ENCODE measurements at regions not wholly inside any gene's neighbourhood (a gene's known extent, or its start where the extent isn't known, plus 50 kb on each side); places are given as distances from the start of the nearest gene placed in this dataset.

DNA sequence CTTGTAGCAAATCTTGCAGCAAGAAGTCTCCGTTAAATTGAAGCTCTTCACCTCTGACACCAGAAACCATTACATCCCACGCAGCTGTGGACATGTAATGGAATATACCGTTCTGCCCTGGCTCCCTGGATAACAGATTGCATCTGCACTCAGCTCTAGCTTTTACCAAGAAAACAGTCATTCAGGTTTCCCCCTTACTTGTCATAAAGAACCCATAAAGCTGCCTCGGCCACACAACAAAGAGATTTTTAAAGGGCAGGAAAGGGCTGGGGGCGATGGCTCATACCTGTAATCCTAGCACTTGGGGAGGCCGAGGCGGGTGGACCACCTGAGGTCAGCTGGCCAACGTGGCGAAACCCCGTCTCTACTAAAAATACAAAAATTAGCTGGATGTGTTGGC is 127.6 kb upstream of the RFC3 start:
- no peak overlapping the region for H3K4me3 ChIP-seq (ENCODE audit: low read length)
- no peaks in the 10 kb centered on the region for H3K27me3 ChIP-seq (ENCODE audit: control insufficient read depth, insufficient read depth, low read length)
- 45% methylated on average over 4 of the region's 10 CpGs for WGBS (ENCODE audit: insufficient coverage)
- no peaks in the 10 kb centered on the region for H3K4me1 ChIP-seq (ENCODE audit: control insufficient read depth, insufficient read depth, low read length)
- H3K36me3 ChIP-seq (ENCODE audit: control insufficient read depth, insufficient read depth, low read length), result no peaks in the 10 kb centered on the region
- DNase-seq, result peak; percentile 22
- no peaks in the 10 kb centered on the region for H3K9me3 ChIP-seq (replicated peaks; ENCODE audit: control insufficient read depth, low read depth, low read length)
- H3K27ac ChIP-seq (ENCODE audit: low read length), result no peak overlapping the region

DNA sequence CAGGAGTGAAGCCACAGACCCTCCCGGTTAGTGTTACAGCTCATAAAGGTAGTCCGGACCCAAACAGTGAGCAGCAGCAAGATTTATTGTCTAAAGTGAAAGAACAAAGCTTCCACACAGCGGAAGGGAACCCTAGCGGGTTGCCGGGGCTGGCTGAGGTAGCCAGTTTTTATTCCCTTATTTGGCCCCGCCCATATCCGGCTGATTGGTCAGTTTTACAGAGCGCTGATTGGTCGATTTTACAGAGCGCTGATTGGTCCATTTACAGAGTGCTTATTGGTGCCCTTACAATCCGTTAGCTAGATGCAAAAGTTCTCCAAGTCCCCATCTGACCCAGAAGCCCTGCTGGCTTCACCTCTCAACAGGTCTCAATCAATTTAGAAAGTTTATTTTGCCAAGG is 126.0 kb upstream of the RFC3 start:
- no peak for DNase-seq
- Histone ChIP-seq H3K9me3 (replicated peaks; ENCODE audit: control insufficient read depth, low read depth, low read length) (no peaks in the 10 kb centered on the region), H3K4me3 (ENCODE audit: low read length) (no peak overlapping the region), H3K27me3 (ENCODE audit: control insufficient read depth, insufficient read depth, low read length) (no peaks in the 10 kb centered on the region), H3K27ac (ENCODE audit: low read length) (no peak overlapping the region), H3K4me1 (ENCODE audit: control insufficient read depth, insufficient read depth, low read length) (no peaks in the 10 kb centered on the region), H3K36me3 (ENCODE audit: control insufficient read depth, insufficient read depth, low read length) (no peaks in the 10 kb centered on the region)
- WGBS (ENCODE audit: insufficient coverage), result 92% methylated on average over 11 of the region's 11 CpGs

DNA sequence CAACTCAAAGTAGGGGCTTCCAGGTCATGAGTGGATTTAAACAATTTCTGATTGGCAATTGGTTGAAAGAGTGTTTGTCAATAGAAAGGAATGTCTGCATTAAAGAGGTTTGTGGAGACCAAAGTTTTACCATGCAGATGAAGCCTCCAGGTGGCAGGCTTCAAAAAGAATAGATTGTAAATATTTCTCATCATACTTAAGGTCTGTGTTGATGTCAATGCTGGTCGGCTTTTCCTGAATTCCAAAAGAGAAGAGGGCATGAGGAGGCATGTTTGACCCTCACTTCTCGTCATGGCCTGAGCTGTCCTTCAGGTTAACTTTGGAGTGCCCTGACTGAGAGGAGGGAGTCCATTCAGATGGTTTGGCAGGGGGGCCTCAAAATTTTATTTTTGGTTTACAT is 125.4 kb upstream of the RFC3 start:
- Histone ChIP-seq H3K4me3 (ENCODE audit: low read length) (no peak overlapping the region), H3K9me3 (replicated peaks; ENCODE audit: control insufficient read depth, low read depth, low read length) (no peaks in the 10 kb centered on the region), H3K27me3 (ENCODE audit: control insufficient read depth, insufficient read depth, low read length) (no peaks in the 10 kb centered on the region), H3K27ac (ENCODE audit: low read length) (no peak overlapping the region), H3K36me3 (ENCODE audit: control insufficient read depth, insufficient read depth, low read length) (no peaks in the 10 kb centered on the region), H3K4me1 (ENCODE audit: control insufficient read depth, insufficient read depth, low read length) (no peaks in the 10 kb centered on the region)
- 80% methylated on average over 1 of the region's 2 CpGs for WGBS (ENCODE audit: insufficient coverage)
- no peak for DNase-seq

DNA sequence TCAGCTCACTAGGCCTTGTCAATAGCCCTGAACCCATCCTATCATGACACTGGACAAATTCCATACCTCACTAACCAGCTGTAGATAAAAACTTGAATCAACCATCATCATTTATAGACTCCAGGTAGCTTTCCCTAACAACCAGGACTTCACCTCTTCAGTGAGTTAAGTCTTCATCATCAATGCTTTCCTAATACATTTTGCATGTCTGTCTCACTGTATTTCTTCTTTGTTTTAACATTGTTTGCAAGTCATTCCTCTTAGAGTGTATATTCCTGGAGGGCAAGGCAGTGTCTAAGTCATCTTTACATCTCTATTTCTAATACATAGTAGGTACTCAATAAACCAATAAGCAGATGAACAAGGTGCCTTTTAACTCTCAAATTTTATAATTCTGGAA is 123.4 kb upstream of the RFC3 start:
- DNase-seq, result no peak
- Histone ChIP-seq H3K27me3 (ENCODE audit: control insufficient read depth, insufficient read depth, low read length) (no peaks in the 10 kb centered on the region), H3K27ac (ENCODE audit: low read length) (no peak overlapping the region)

DNA sequence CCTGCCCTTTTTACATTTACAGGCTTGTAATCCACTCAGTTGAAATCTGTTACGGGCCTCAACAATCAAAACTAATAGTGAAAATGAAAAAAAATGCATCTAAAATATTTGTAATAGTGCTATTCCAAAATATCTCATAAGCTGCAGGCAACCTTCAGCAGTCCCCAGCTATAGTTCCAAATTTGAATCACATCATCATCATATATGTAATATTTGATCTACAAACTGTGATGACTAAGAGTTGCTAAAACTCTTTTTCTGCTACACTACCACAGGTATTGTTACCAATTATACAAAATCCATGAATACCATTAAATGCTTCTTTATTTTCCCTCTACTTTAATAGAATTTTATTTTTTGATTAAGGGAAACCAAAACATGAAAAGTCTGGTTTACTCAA is 121.4 kb upstream of the RFC3 start:
- DNase-seq, result no peak
- H3K4me3 ChIP-seq (ENCODE audit: low read length), result no peak overlapping the region
- H3K4me1 ChIP-seq (ENCODE audit: control insufficient read depth, insufficient read depth, low read length), result no peaks in the 10 kb centered on the region
- no CpG with 5 or more reads among the region's 1 CpG for whole genome bisulfite sequencing (ENCODE audit: insufficient coverage)
- no peaks in the 10 kb centered on the region for H3K27me3 ChIP-seq (ENCODE audit: control insufficient read depth, insufficient read depth, low read length)
- no peak overlapping the region for H3K27ac ChIP-seq (ENCODE audit: low read length)
- no peaks in the 10 kb centered on the region for H3K36me3 ChIP-seq (ENCODE audit: control insufficient read depth, insufficient read depth, low read length)
- H3K9me3 ChIP-seq (replicated peaks; ENCODE audit: control insufficient read depth, low read depth, low read length), result no peaks in the 10 kb centered on the region

More for the DNA sequence above, 123.4 kb upstream of the RFC3 start:
- H3K4me1 ChIP-seq (ENCODE audit: control insufficient read depth, insufficient read depth, low read length), result no peaks in the 10 kb centered on the region
- H3K9me3 ChIP-seq (replicated peaks; ENCODE audit: control insufficient read depth, low read depth, low read length), result no peaks in the 10 kb centered on the region
- H3K4me3 ChIP-seq (ENCODE audit: low read length), result no peak overlapping the region
- H3K36me3 ChIP-seq (ENCODE audit: control insufficient read depth, insufficient read depth, low read length), result no peaks in the 10 kb centered on the region

DNA sequence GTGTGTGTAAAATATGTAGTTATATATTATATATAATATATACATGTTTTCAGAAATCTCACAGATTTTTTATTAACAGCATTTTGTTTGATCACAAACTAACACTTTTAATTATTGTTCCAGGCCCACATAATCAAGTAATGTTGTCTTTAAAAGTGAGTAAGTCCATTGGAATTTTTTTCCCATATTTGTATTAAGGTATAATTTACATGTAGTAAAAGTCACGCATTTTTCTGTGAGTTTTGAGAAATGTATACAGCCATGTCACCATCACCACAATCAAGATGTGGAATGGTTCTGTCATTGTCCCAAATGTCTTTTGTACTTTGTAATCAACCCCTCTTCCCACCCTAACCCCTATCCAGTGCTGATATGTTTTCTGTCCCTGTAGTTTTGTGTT is 120.0 kb upstream of the RFC3 start:
- H3K4me3 ChIP-seq (ENCODE audit: low read length), result no peak overlapping the region
- H3K27ac ChIP-seq (ENCODE audit: low read length), result no peak overlapping the region
- no peaks in the 10 kb centered on the region for H3K36me3 ChIP-seq (ENCODE audit: control insufficient read depth, insufficient read depth, low read length)
- no peaks in the 10 kb centered on the region for H3K27me3 ChIP-seq (ENCODE audit: control insufficient read depth, insufficient read depth, low read length)
- H3K9me3 ChIP-seq (replicated peaks; ENCODE audit: control insufficient read depth, low read depth, low read length), result no peaks in the 10 kb centered on the region
- WGBS (ENCODE audit: insufficient coverage), result no CpG with 5 or more reads among the region's 1 CpG
- H3K4me1 ChIP-seq (ENCODE audit: control insufficient read depth, insufficient read depth, low read length), result no peaks in the 10 kb centered on the region
- DNase-seq, result no peak

DNA sequence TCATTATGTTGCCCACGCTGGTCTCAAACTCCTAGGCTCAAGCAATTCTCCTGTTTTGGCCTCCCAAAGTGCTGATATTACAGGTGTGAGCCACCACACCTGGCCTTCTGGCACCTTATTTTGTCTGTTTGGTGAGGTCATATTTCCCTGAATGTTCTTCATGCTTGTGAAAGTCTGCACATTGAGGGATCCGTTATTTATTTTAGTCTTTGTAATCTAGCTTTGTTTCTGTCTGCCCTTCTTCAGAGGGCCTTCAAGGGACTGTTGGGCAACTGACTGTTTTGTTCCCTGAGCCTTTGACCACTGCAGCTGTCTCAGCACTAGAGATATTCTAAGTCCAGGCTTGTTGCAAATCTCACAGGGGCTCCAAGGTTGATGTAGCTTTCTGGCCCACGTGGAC is 110.5 kb upstream of the RFC3 start:
- 90% methylated on average over 2 of the region's 3 CpGs for WGBS (ENCODE audit: insufficient coverage)
- H3K36me3 ChIP-seq (ENCODE audit: control insufficient read depth, insufficient read depth, low read length), result no peaks in the 10 kb centered on the region
- DNase-seq, result no peak
- H3K9me3 ChIP-seq (replicated peaks; ENCODE audit: control insufficient read depth, low read depth, low read length), result peaks cover 5% of the 10 kb centered on the region
- H3K27me3 ChIP-seq (ENCODE audit: control insufficient read depth, insufficient read depth, low read length), result no peaks in the 10 kb centered on the region
- no peak overlapping the region for H3K4me3 ChIP-seq (ENCODE audit: low read length)
- no peaks in the 10 kb centered on the region for H3K4me1 ChIP-seq (ENCODE audit: control insufficient read depth, insufficient read depth, low read length)
- no peak overlapping the region for H3K27ac ChIP-seq (ENCODE audit: low read length)

DNA sequence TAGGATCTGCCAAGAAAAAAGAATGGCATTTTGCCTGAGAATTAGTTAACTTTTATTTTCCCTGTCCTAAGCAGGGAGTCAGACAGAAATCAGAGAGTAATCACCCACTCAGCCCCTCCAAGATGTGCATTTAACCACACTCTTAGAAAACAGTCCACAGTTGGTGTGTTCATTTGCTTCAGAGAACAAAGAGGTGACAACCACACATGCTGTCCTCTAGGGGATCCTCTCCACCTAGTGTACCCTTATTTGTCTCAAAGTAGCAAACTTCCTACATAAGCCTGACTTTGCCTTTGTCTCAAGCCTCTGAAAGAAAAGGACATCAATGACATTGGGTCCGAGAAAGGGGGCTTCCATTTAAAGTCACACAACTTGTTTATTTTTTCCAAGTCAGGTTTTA is 107.0 kb upstream of the RFC3 start:
- Histone ChIP-seq H3K4me3 (ENCODE audit: low read length) (no peak overlapping the region), H3K27ac (ENCODE audit: low read length) (no peak overlapping the region), H3K36me3 (ENCODE audit: control insufficient read depth, insufficient read depth, low read length) (no peaks in the 10 kb centered on the region), H3K4me1 (ENCODE audit: control insufficient read depth, insufficient read depth, low read length) (no peaks in the 10 kb centered on the region), H3K9me3 (replicated peaks; ENCODE audit: control insufficient read depth, low read depth, low read length) (peaks cover 3% of the 10 kb centered on the region), H3K27me3 (ENCODE audit: control insufficient read depth, insufficient read depth, low read length) (no peaks in the 10 kb centered on the region)
- DNase-seq, result no peak
- WGBS (ENCODE audit: insufficient coverage), result no CpG with 5 or more reads among the region's 1 CpG

DNA sequence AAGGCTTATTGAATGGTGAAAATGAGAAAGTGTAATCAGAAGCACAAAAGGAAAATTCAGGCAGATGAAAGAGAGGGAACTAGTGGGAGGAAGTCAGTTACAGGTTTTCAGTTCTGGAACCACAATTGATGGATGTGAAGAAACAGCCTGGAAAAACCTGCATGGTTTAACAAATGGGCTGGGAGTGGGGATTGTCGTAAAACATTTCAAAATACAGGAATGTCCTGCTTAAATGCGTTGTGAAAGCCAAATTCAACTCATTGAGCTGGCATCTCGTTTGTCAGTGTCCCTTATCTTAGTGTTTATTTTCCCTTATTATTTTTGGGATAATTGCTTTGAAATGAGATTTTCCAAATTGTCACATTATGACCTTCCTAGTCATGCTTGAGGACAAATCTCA is 106.5 kb upstream of the RFC3 start:
- 100% methylated on average over 1 of the region's 3 CpGs for WGBS (ENCODE audit: insufficient coverage)
- Histone ChIP-seq H3K4me1 (ENCODE audit: control insufficient read depth, insufficient read depth, low read length) (no peaks in the 10 kb centered on the region), H3K36me3 (ENCODE audit: control insufficient read depth, insufficient read depth, low read length) (no peaks in the 10 kb centered on the region), H3K9me3 (replicated peaks; ENCODE audit: control insufficient read depth, low read depth, low read length) (peaks cover 2% of the 10 kb centered on the region), H3K27me3 (ENCODE audit: control insufficient read depth, insufficient read depth, low read length) (no peaks in the 10 kb centered on the region), H3K4me3 (ENCODE audit: low read length) (no peak overlapping the region), H3K27ac (ENCODE audit: low read length) (no peak overlapping the region)
- DNase-seq, result no peak

DNA sequence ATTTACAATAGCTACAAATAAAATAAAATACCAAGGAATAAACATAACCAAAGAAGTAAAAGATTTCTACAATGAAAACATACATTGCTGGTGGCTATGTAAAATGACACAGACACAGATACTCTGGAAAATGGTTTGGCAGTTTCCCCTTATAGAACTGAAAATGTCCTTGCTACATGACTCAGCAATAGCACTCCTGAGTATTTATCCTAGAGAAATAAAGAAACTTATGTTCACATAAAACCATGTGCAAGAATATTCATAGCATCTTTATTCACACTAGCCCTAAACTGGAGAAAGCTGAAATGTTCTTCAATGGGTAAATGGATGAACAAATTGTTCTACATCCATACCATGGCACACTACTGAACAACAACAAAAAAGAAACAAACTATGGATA is 100.2 kb upstream of the RFC3 start:
- Histone ChIP-seq H3K36me3 (ENCODE audit: control insufficient read depth, insufficient read depth, low read length) (no peaks in the 10 kb centered on the region), H3K4me3 (ENCODE audit: low read length) (no peak overlapping the region), H3K4me1 (ENCODE audit: control insufficient read depth, insufficient read depth, low read length) (no peaks in the 10 kb centered on the region), H3K27ac (ENCODE audit: low read length) (no peak overlapping the region), H3K27me3 (ENCODE audit: control insufficient read depth, insufficient read depth, low read length) (no peaks in the 10 kb centered on the region), H3K9me3 (replicated peaks; ENCODE audit: control insufficient read depth, low read depth, low read length) (peaks cover 2% of the 10 kb centered on the region)
- DNase-seq, result peak; percentile 22

DNA sequence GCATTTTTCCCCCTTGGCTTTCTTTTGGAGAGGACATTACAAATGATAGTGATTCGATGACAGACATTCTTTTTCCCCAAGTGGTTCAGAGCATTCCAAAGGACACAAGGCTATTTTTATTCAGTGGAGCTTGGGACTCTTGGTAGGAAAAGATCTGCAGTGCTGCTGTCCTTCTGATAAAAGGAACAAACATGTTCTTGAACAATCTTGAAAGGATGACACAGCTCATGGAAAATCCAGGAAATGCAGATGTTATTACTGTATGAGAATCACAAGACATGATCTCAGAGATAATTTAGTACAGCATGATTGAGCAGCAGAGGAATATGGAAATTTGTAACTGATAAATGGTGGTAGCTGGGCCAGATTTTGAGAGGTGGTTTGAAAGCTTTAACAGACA is 96.2 kb upstream of the RFC3 start:
- Histone ChIP-seq H3K4me1 (ENCODE audit: control insufficient read depth, insufficient read depth, low read length) (peaks cover 3% of the 10 kb centered on the region), H3K27ac (ENCODE audit: low read length) (peak overlapping the region; percentile 76), H3K9me3 (replicated peaks; ENCODE audit: control insufficient read depth, low read depth, low read length) (peaks cover 2% of the 10 kb centered on the region), H3K27me3 (ENCODE audit: control insufficient read depth, insufficient read depth, low read length) (no peaks in the 10 kb centered on the region), H3K36me3 (ENCODE audit: control insufficient read depth, insufficient read depth, low read length) (no peaks in the 10 kb centered on the region), H3K4me3 (ENCODE audit: low read length) (no peak overlapping the region)
- peak; percentile 92 for DNase-seq
- WGBS (ENCODE audit: insufficient coverage), result no CpG with 5 or more reads among the region's 1 CpG
